T47D (cell line): ENCODE measurements at regions not wholly inside any gene's neighbourhood (a gene's known extent, or its start where the extent isn't known, plus 50 kb on each side); places are given as distances from the start of the nearest gene placed in this dataset.
"Not testable (repeated sequence)": the region's sequence is repeated elsewhere in the genome, so short reads cannot be mapped to it uniquely, and the experiment has no call there.

Experiments used
- DNase-seq, 2 experiments: peaks; one replicate each; pipeline versions ENCODE4 v3.0.0 to v3.0.0-alpha.2; 2011 to 2012; ENCODE audit warnings: low read depth in 1 of 2, low spot score in 1 of 2
- JUND ChIP-seq: IDR thresholded peaks from 2 replicates; pipeline ENCODE4 v1.6.1; 2012; ENCODE audit warnings: low read depth
- in situ Hi-C: cut with HindIII; loops from 2 replicates; pipeline ENCODE4 v1.10.0; 2016; ENCODE audit warnings: low sequenced_read_pairs, low pct_unique_long_range_greater_than_20kb

DNA sequence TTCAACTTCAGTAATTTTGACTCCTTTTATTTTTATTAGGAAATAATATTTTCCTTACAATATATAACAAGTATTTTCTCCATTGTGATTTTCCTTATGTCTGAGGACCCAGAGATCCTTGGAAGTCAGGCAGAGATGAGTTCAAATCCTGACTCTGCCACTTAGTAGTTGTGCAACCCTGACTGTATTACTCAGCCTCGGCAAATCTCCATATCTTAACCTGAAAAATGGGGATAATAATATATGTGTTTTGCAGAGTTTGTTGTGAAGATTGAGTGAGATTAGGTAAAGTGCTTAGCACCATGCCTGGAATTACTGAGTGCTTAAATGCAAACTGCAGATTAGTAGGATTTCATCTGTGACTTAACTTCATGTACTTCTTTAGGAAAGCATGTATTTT, 120.5 kb upstream of the KLF14 start:
- no peak for DNase-seq
- in situ Hi-C loops = no loop called here
- TF ChIP-seq JUND = no peak

GRCh38 chr7:130856866-130857265, 122.9 kb upstream of the KLF14 start:
- no peak for DNase-seq
- in situ Hi-C loops = no loop called here
- TF ChIP-seq JUND = no peak

DNA sequence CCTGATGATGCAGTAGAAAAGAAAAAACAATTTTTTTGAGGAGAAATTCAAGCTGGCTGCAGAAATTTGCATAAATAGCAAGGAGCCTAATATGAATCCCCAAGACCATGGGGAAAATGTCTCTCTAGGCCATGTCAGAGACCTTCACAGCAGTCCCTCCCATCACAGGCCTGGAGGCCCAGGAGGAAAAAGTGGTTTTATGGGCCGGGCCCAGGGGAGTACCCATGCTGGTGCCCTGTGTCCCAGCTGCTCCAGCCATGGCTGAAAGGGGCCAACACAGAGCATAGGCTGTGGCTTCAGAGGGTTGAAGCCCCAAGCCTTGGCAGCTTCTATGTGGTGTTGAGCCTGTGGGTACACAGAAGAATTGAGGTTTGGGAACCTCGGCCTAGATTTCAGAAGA, 126.8 kb upstream of the KLF14 start:
- in situ Hi-C loops, DNase-seq: not testable (repeated sequence)

GRCh38 chr7:130865408-130866236, 131.6 kb upstream of the KLF14 start:
- peak in 1 of 2 experiments; percentile 68 for DNase-seq
- in situ Hi-C loops = no loop called here
- TF ChIP-seq JUND = no peak

DNA sequence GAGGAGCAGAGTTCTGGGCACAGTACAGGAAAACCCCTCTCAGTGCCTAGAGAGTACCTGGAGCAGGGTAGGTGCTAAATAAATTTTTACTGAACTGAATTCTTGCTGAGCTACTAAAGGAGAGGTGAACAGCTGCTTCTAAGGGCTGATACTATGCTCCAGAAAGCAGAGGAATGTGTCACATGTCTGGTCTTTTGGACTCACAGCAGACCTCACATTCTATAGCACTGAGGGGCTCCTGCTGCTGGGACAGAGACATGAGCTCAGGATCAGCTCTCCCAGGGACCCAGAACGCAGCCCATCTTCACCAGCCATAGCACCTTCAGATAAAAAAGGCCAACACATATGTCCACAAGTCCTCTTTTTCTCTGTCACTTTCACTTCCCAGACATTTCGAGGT, 133.0 kb upstream of the KLF14 start:
- no peak for TF ChIP-seq JUND
- no peak for DNase-seq
- in situ Hi-C loops = no loop called here

- in situ Hi-C loops = no loop called here
- DNase-seq = no peak
- no peak for TF ChIP-seq JUND
Measured at GRCh38 chr7:130867581-130868136, 133.7 kb upstream of the KLF14 start.

- DNase-seq = no peak
- in situ Hi-C loops = no loop called here
Measured at GRCh38 chr7:130868139-130868538, 134.1 kb upstream of the KLF14 start.

DNA sequence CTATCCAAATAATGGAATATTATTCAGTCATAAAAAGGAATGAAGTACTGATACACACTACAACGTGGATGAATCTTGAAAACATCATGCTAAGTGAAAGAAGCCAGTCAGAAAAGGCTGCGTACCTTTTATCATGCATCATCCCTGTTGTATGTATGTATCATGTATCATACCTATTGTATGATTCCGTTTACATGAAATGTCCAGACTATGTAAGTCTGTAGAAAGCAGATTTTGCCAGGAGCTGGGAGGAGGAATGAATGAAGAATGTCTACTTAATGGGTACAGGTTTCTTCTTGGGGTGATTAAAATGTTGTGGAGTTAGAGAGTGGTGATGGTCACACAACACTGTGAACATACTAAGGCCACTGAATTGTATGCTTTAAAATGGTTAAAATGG, 135.9 kb upstream of the KLF14 start:
- TF ChIP-seq JUND = no peak
- DNase-seq = no peak
- in situ Hi-C loops = no loop called here

More at GRCh38 chr7:130868139-130868538, 134.1 kb upstream of the KLF14 start:
- no peak for TF ChIP-seq JUND

DNA sequence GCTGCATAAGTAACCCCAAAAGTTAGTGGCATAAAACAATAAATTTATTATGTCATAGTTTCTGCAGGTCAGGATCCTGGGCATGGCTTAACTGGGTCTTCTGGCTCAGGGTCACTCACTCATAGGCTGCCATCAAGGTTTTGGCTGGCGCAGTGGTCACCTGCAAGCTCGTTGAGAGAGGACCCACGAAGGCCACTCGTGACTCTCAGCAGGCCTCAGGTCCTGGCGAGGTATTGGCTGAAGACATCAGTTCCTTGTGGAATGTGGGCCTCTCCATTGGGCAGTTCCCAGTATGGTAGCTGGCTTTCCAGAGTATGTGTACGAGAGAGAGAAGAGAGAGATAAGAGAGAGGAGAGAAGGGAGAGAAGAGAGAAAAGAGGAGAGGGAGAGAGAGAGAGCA, 138.3 kb upstream of the KLF14 start:
- in situ Hi-C loops = no loop called here
- no peak for DNase-seq
- no peak for TF ChIP-seq JUND

GRCh38 chr7:130872756-130873448, 138.9 kb upstream of the KLF14 start:
- no peak for TF ChIP-seq JUND
- no peak for DNase-seq
- in situ Hi-C loops = no loop called here

DNA sequence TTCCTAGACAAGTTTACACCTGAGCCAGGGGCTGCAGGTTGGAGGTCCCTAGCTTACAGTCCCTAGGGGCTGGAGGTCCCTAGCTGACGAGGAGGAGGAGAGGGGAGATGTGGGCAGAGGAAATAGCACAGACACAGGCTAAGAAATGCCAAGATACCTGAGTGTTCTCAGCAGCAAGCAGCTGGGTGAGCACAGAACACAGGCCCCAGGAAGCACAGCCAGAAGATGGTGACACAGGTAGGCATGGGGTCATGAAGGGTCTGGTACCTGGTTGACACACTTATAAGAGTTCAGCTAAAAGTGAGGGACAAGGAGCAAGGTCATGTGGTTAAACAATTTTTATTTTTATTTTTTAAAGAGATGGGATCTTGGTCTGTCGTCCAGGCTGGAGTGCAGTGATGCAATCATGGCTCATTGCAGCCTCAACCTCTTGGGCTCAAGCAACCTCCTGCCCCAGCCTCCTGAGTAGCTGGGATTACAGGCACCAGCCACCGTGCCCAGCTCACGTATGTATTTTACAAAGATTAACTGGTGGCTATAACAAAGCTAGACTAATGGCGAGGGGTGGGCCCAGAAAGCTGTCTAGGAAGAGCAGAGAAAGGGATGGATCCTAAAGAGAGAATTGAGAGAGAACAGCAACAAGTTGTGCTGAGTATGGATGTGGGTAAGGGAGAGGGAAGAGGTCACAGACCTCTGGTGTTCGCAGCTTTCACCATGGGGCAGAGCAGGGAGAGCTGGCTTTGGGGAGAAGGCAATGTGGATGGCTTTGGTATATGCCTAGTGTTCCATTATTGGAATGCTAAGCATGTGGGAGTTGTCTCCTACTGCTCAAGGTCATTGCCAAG, 140.3 kb upstream of the KLF14 start:
- DNase-seq = no peak
- no peak for TF ChIP-seq JUND
- in situ Hi-C loops = no loop called here

DNA sequence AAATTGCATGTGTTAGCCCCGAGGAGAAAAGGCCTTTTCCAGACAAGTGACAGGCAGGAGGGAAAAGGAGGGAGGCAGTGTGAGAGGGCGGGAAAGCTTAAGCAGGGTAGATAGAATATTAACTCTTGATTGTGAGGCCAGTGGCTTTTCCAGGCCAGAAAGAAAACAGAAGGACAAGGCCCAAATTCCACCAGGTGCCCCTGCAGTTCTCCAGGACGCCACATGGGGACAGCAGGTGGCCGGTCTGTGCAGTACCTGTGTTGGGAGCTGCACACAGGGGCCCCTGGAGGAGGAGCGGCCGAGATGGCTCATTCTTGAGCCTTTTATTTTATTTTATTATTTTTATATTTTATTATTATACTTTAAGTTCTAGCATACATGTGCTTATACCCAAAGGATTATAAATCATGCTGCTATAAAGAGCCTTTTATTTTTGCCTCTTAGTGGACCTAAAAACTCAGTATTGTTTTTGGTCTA, 141.3 kb upstream of the KLF14 start:
- in situ Hi-C loops = no loop called here
- TF ChIP-seq JUND = no peak
- DNase-seq = peak; percentile 38 to 57
